GM19043 (cell line): ENCODE measurements at regions not wholly inside any gene's neighbourhood (a gene's known extent, or its start where the extent isn't known, plus 50 kb on each side); places are given as distances from the start of the nearest gene placed in this dataset.

Source experiments
- ATAC-seq: cut with Tn5 transposase; IDR thresholded peaks from one replicate; pipeline ENCODE4 v1.9.1; 2021; ENCODE audit warnings: low read depth; ENCODE audit not compliant: unreplicated experiment

- ATAC-seq = no peak
Measured at GRCh38 chr15:77742570-77742969, 109.9 kb upstream of the LINGO1 start.

- no peak for ATAC-seq
Measured at GRCh38 chr15:77742127-77742526, 109.4 kb upstream of the LINGO1 start.

GRCh38 chr15:77741106-77741505 lies 108.4 kb upstream of the LINGO1 start:
- no peak for ATAC-seq

GRCh38 chr15:77739591-77740378 lies 107.1 kb upstream of the LINGO1 start:
- no peak for ATAC-seq

GRCh38 chr15:77738441-77739302 lies 106.0 kb upstream of the LINGO1 start:
- ATAC-seq = no peak

- ATAC-seq = no peak
Measured at GRCh38 chr15:77738038-77738370, 105.3 kb upstream of the LINGO1 start.

GRCh38 chr15:77737238-77738037 lies 104.7 kb upstream of the LINGO1 start:
- ATAC-seq = no peak

GRCh38 chr15:77734306-77734705 lies 101.6 kb upstream of the LINGO1 start:
- ATAC-seq = no peak

- ATAC-seq = no peak
Measured at GRCh38 chr15:77733579-77734300, 101.0 kb upstream of the LINGO1 start.

- no peak for ATAC-seq
Measured at GRCh38 chr15:77732514-77733335, 100.0 kb upstream of the LINGO1 start.

- no peak for ATAC-seq
Measured at GRCh38 chr15:77731945-77732344, 99.2 kb upstream of the LINGO1 start.

GRCh38 chr15:77731067-77731466 lies 98.4 kb upstream of the LINGO1 start:
- ATAC-seq = no peak

- ATAC-seq = no peak
Measured at GRCh38 chr15:77727635-77728304, 95.1 kb upstream of the LINGO1 start.

- no peak for ATAC-seq
Measured at GRCh38 chr15:77724715-77725114, 92.0 kb upstream of the LINGO1 start.

GRCh38 chr15:77723756-77724155 lies 91.0 kb upstream of the LINGO1 start:
- no peak for ATAC-seq

- no peak for ATAC-seq
Measured at GRCh38 chr15:77722759-77723460, 90.2 kb upstream of the LINGO1 start.

- ATAC-seq = no peak
Measured at GRCh38 chr15:77721963-77722362, 89.3 kb upstream of the LINGO1 start.

GRCh38 chr15:77720655-77721054 lies 87.9 kb upstream of the LINGO1 start:
- ATAC-seq = no peak
